ENCODE measurements at regions not wholly inside any gene's neighbourhood (a gene's known extent, or its start where the extent isn't known, plus 50 kb on each side); places are given as distances from the start of the nearest gene placed in this dataset.

- no peaks in the 10 kb centered on the region for H3K36me3 ChIP-seq (replicated peaks in 1 of 2; ENCODE audit: control insufficient read depth in 1 of 2, insufficient read depth in 2 of 2, low read length in 2 of 2)
- H3K9ac ChIP-seq (ENCODE audit: insufficient read depth, low read length, poor library complexity, severe bottlenecking): no peak overlapping the region
- H3K4me1 ChIP-seq (ENCODE audit: control insufficient read depth in 1 of 2, insufficient read depth in 2 of 2, low read length in 2 of 2): no peaks in the 10 kb centered on the region
- H3K4me2 ChIP-seq (replicated peaks; ENCODE audit: extremely low read depth, low read length, poor library complexity, severe bottlenecking): no peak overlapping the region
- no peak overlapping the region for H3K27ac ChIP-seq (ENCODE audit: low read depth in 1 of 2, low read length in 2 of 2)
- peaks cover 23 to 41% of the 10 kb centered on the region in 2 donors for H3K9me3 ChIP-seq (replicated peaks in 1 of 2; ENCODE audit: control insufficient read depth in 1 of 2, insufficient read depth in 1 of 2, low read length in 2 of 2)
- WGBS (ENCODE audit: insufficient coverage): 79% methylated on average over 3 of the region's 4 CpGs
- DNase-seq: no peak
- H3K4me1 Mint-ChIP-seq: no peaks in the 10 kb centered on the region
- H3K9me3 Mint-ChIP-seq: peaks cover 11 to 38% (median 24%) of the 10 kb centered on the region in 7 donors
- intact Hi-C loops (cut with micrococcal nuclease): no loop called here
- no peaks in the 10 kb centered on the region for H3K36me3 Mint-ChIP-seq
- H2AFZ ChIP-seq (ENCODE audit: insufficient read depth, low read depth, low read length, poor library complexity, severe bottlenecking): no peak overlapping the region
- H3K4me3 ChIP-seq (replicated peaks in 1 of 3; ENCODE audit: low read depth in 2 of 3, low read length in 3 of 3): no peak overlapping the region
- H3K27me3 ChIP-seq (ENCODE audit: control insufficient read depth in 2 of 2, insufficient read depth in 2 of 2, low read length in 2 of 2): no peaks in the 10 kb centered on the region
- no peaks in the 10 kb centered on the region for H4K20me1 ChIP-seq (ENCODE audit: insufficient read depth, low read length)
- no peak overlapping the region for H3K4me3 Mint-ChIP-seq
- H3K27ac Mint-ChIP-seq: no peak overlapping the region
- TF ChIP-seq, protein P1, sequence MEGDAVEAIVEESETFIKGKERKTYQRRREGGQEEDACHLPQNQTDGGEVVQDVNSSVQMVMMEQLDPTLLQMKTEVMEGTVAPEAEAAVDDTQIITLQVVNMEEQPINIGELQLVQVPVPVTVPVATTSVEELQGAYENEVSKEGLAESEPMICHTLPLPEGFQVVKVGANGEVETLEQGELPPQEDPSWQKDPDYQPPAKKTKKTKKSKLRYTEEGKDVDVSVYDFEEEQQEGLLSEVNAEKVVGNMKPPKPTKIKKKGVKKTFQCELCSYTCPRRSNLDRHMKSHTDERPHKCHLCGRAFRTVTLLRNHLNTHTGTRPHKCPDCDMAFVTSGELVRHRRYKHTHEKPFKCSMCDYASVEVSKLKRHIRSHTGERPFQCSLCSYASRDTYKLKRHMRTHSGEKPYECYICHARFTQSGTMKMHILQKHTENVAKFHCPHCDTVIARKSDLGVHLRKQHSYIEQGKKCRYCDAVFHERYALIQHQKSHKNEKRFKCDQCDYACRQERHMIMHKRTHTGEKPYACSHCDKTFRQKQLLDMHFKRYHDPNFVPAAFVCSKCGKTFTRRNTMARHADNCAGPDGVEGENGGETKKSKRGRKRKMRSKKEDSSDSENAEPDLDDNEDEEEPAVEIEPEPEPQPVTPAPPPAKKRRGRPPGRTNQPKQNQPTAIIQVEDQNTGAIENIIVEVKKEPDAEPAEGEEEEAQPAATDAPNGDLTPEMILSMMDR (IDR thresholded peaks at IDR 0.05): no peak
- H3K27me3 Mint-ChIP-seq (ENCODE audit: low read depth in 3 of 3): peaks cover 0 to 2% (median 0%) of the 10 kb centered on the region in 3 donors
- no peaks in the 10 kb centered on the region for H3K79me2 ChIP-seq (ENCODE audit: insufficient read depth, low read length)
These were observed 177.6 kb upstream of the UBE3A start for GRCh38 chr15:25616471-25616870.

DNA sequence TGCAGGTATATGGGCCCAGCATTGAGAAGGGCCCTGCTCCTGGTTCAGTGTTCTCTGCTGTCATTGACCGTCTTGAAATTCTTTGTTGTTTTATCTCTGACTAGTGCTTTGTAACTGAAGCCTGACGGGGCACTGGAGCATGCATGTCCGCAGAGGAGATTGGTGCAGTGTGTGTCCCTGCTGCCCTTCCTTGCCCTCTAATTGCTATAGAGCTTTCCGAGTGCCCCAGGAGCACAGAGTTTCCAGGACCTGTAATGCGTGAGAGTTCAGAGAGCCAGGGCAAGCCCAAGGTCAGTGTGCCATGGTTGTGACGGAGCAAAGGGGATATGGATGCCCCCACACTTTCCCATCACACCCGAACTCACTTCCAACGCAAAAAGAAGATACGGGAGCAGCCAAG is 174.3 kb upstream of the UBE3A start:
- Histone ChIP-seq H3K79me2 (ENCODE audit: insufficient read depth, low read length) (no peaks in the 10 kb centered on the region), H3K36me3 (replicated peaks in 1 of 2; ENCODE audit: control insufficient read depth in 1 of 2, insufficient read depth in 2 of 2, low read length in 2 of 2) (no peaks in the 10 kb centered on the region), H3K9me3 (replicated peaks in 1 of 2; ENCODE audit: control insufficient read depth in 1 of 2, insufficient read depth in 1 of 2, low read length in 2 of 2) (peaks cover 11 to 30% of the 10 kb centered on the region in 2 donors), H4K20me1 (ENCODE audit: insufficient read depth, low read length) (no peaks in the 10 kb centered on the region), H3K4me2 (replicated peaks; ENCODE audit: extremely low read depth, low read length, poor library complexity, severe bottlenecking) (no peak overlapping the region), H3K27me3 (ENCODE audit: control insufficient read depth in 2 of 2, insufficient read depth in 2 of 2, low read length in 2 of 2) (no peaks in the 10 kb centered on the region), H2AFZ (ENCODE audit: insufficient read depth, low read depth, low read length, poor library complexity, severe bottlenecking) (no peak overlapping the region), H3K4me1 (ENCODE audit: control insufficient read depth in 1 of 2, insufficient read depth in 2 of 2, low read length in 2 of 2) (no peaks in the 10 kb centered on the region), H3K9ac (ENCODE audit: insufficient read depth, low read length, poor library complexity, severe bottlenecking) (no peak overlapping the region), H3K27ac (ENCODE audit: low read depth in 1 of 2, low read length in 2 of 2) (no peak overlapping the region), H3K4me3 (replicated peaks in 1 of 3; ENCODE audit: low read depth in 2 of 3, low read length in 3 of 3) (no peak overlapping the region)
- intact Hi-C loops (cut with micrococcal nuclease): no loop called here
- Mint-ChIP-seq H3K9me3 (peaks cover 3 to 24% (median 14%) of the 10 kb centered on the region in 7 donors), H3K4me3 (no peak overlapping the region), H3K4me1 (no peaks in the 10 kb centered on the region), H3K36me3 (no peaks in the 10 kb centered on the region), H3K27ac (no peak overlapping the region), H3K27me3 (ENCODE audit: low read depth in 3 of 3) (peaks cover 0 to 4% (median 0%) of the 10 kb centered on the region in 3 donors)
- 88% methylated on average over 6 of the region's 9 CpGs for WGBS (ENCODE audit: insufficient coverage)
- TF ChIP-seq, protein P1 (IDR thresholded peaks at IDR 0.05): no peak
- DNase-seq: no peak

Measured in CD14-positive monocyte (primary cell).